ENCODE measurements at regions not wholly inside any gene's neighbourhood (a gene's known extent, or its start where the extent isn't known, plus 50 kb on each side); places are given as distances from the start of the nearest gene placed in this dataset.

- no peak for TF ChIP-seq CTCF (IDR thresholded peaks at IDR 0.05)
- TF ChIP-seq POLR2A (IDR thresholded peaks at IDR 0.05), result no peak
Measured at GRCh38 chr3:5441401-5441800, 253.9 kb downstream of the EDEM1 start.
